HS-27A (cell line): ENCODE measurements at regions not wholly inside any gene's neighbourhood (a gene's known extent, or its start where the extent isn't known, plus 50 kb on each side); places are given as distances from the start of the nearest gene placed in this dataset.
"Not testable (repeated sequence)": the region's sequence is repeated elsewhere in the genome, so short reads cannot be mapped to it uniquely, and the experiment has no call there.

Source experiments
- DNase-seq: peaks from one replicate; pipeline ENCODE4 v3.0.0-alpha.2; 2012; ENCODE audit warnings: low read depth, missing footprints

- DNase-seq, result no peak
These were observed 85.1 kb upstream of the NAV2 start for GRCh38 chr11:19627566-19627965.

- DNase-seq, result no peak
These were observed 87.2 kb upstream of the NAV2 start for GRCh38 chr11:19625438-19625837.

- DNase-seq, result no peak
These were observed 94.7 kb upstream of the NAV2 start for GRCh38 chr11:19617696-19618523.

GRCh38 chr11:19615341-19616183 is 97.1 kb upstream of the NAV2 start:
- DNase-seq, result no peak

- no peak for DNase-seq
These were observed 98.2 kb upstream of the NAV2 start for GRCh38 chr11:19614370-19614940.

- DNase-seq, result not testable (repeated sequence)
These were observed 100.6 kb upstream of the NAV2 start for GRCh38 chr11:19612025-19612424.

GRCh38 chr11:19607656-19608360 is 104.8 kb upstream of the NAV2 start:
- no peak for DNase-seq

GRCh38 chr11:19606856-19607655 is 105.6 kb upstream of the NAV2 start:
- DNase-seq, result no peak

- no peak for DNase-seq
These were observed 106.9 kb upstream of the NAV2 start for GRCh38 chr11:19605520-19606371.

GRCh38 chr11:19604679-19605375 is 107.8 kb upstream of the NAV2 start:
- no peak for DNase-seq

GRCh38 chr11:19603771-19604170 is 108.9 kb upstream of the NAV2 start:
- no peak for DNase-seq

GRCh38 chr11:19602891-19603290 is 109.7 kb upstream of the NAV2 start:
- no peak for DNase-seq

- no peak for DNase-seq
These were observed 110.2 kb upstream of the NAV2 start for GRCh38 chr11:19602406-19602805.

- DNase-seq, result no peak
These were observed 111.4 kb upstream of the NAV2 start for GRCh38 chr11:19601235-19601634.

- no peak for DNase-seq
These were observed 113.0 kb upstream of the NAV2 start for GRCh38 chr11:19599681-19600080.

GRCh38 chr11:19598876-19599486 is 113.7 kb upstream of the NAV2 start:
- no peak for DNase-seq

- no peak for DNase-seq
These were observed 114.2 kb upstream of the NAV2 start for GRCh38 chr11:19598456-19598855.

GRCh38 chr11:19597876-19598275 is 114.8 kb upstream of the NAV2 start:
- peak; percentile 41 for DNase-seq

- no peak for DNase-seq
These were observed 115.4 kb upstream of the NAV2 start for GRCh38 chr11:19597206-19597605.
